ENCODE measurements at regions not wholly inside any gene's neighbourhood (a gene's known extent, or its start where the extent isn't known, plus 50 kb on each side); places are given as distances from the start of the nearest gene placed in this dataset.

GRCh38 chr10:42938351-42938750 is 138.5 kb upstream of the RET start:
- no peak for TF ChIP-seq CTCF (conservative IDR thresholded peaks at IDR 0.05)
- no peak overlapping the region for H3K27ac ChIP-seq

- TF ChIP-seq CTCF (conservative IDR thresholded peaks at IDR 0.05) (no peak), ZFX (IDR thresholded peaks at IDR 0.05) (no peak)
- no peak overlapping the region for H3K27ac ChIP-seq
Measured at GRCh38 chr10:42939237-42939636, 137.6 kb upstream of the RET start.

DNA sequence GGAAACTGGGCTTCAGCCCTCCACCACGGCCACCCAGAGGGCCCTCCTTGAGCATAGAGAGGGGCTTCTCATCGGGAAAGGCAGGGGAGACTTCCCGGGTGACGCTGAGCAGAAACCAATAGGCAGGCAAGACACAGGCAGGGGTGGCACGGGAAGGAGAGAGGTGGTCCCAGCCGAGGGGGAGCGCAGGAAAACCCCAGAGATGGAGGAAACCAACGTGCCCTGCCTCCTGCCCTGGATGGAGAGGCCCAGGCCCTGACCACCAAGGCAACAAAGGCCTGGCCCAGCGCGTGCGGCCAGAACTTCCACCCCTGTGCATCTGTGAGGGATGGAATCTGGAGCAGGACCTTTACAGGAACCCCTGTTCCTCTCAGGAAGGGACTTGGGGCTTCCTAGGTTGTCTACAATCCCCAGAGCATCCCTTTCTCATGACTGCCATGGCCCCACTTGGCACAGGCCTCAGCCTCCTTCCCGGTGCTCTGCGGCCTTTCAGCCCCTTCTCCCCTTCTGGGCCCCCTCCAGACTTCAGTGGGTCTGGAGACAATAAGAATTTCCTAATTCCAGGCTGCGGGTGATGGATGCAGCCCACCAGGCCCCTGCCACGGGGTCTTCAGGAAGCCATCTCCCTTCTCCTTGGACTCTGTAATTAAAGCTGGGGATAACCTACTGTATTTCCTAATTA is 137.0 kb upstream of the RET start:
- no peak overlapping the region for H3K27ac ChIP-seq
- no peak for TF ChIP-seq CTCF (conservative IDR thresholded peaks at IDR 0.05)
- TF ChIP-seq ZFX (IDR thresholded peaks at IDR 0.05) = no peak

DNA sequence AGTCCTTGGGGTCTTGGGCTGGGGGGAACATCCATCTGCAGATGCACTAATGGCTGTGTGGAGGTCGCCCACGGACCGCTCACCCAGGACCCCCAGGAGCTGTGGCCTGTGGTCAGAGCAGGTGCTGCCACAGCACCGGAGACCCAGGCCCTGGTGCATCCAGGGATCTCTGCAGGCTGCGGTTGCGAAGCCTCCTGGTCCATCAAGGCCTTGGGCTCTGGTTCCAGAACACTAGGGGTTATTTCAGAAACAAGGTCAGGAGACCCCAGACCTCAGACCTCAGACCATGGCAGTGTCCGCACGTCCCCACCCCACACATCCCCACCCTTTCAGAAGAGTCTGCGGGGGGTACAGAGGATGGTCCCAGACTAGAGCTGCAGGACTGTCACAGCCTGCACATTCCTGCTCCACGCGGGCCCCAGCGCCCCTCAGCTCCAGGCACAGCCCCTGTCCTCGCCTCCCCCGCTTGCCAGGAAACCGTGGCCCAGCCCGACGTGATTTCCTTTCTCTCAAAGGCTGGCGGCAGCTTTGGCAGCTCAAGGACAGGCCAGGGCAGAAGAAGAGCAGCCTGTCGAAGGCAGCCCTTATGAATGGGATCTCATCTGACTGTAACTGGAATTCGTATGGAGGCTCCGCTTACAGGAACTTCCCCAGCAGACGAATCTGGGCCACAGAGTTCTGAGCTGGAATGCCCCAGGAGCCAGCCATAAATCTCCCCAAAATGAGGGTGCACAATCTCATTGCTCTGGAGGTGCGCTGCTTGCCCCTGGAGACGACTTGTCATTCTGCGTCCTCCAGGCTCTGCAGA is 136.2 kb upstream of the RET start:
- TF ChIP-seq ZFX (IDR thresholded peaks at IDR 0.05) = no peak
- no peak for TF ChIP-seq CTCF (conservative IDR thresholded peaks at IDR 0.05)

GRCh38 chr10:42941295-42941644 is 135.6 kb upstream of the RET start:
- no peak overlapping the region; the same call in 1 of the 2 replicates for H3K27ac ChIP-seq
- no peak for TF ChIP-seq CTCF (conservative IDR thresholded peaks at IDR 0.05)
- TF ChIP-seq ZFX (IDR thresholded peaks at IDR 0.05) = no peak

More for the DNA sequence above, 136.2 kb upstream of the RET start:
- no peak overlapping the region; the same call in 1 of the 2 replicates for H3K27ac ChIP-seq

DNA sequence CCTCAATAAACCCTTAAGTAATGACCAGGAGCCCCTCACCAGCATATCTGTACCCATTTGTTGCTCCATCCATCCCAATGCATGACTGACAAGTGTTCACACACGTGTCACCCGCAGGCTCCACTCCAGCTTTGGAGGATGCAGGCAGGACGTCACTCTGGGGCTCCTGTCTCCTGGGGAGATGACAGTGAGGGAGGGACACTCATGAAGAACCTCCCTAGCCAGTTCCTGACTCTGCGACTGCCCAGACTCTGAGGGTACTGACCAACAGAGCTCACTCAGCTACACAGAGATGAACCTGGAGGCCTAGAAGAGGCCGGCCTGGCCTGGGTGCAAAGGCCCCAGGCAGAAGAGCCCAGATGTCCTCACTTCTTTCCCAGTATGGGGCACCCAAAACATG is 135.1 kb upstream of the RET start:
- H3K27ac ChIP-seq = no peak overlapping the region
- TF ChIP-seq ZFX (IDR thresholded peaks at IDR 0.05) (no peak), CTCF (conservative IDR thresholded peaks at IDR 0.05) (no peak)

GRCh38 chr10:42942279-42942950 is 134.5 kb upstream of the RET start:
- no peak overlapping the region for H3K27ac ChIP-seq
- TF ChIP-seq ZFX (IDR thresholded peaks at IDR 0.05) = no peak
- TF ChIP-seq CTCF (conservative IDR thresholded peaks at IDR 0.05) = no peak
